Memory B cell (primary cell): ENCODE measurements at regions not wholly inside any gene's neighbourhood (a gene's known extent, or its start where the extent isn't known, plus 50 kb on each side); places are given as distances from the start of the nearest gene placed in this dataset.
"Not testable (repeated sequence)": the region's sequence is repeated elsewhere in the genome, so short reads cannot be mapped to it uniquely, and the experiment has no call there.

Experiments used
- ATAC-seq: fragments of 150-1000 bp; cut with Tn5 transposase; 2 replicates; pipeline ENCODE4 v1.10.0; 2021; ENCODE audit warnings: low read depth, mild to moderate bottlenecking, moderate library complexity
- DNase-seq, 2 donors: peaks; one replicate each; pipeline ENCODE4 v3.0.0; 2022; ENCODE audit warnings: low spot score in 2 of 2
- H3K27ac Mint-ChIP-seq: one replicate; pipeline ENCODE4 v1.8.0; 2022; ENCODE audit warnings: mild to moderate bottlenecking, moderate library complexity, mixed read lengths
- H3K27me3 Mint-ChIP-seq: one replicate; pipeline ENCODE4 v1.8.0; 2022; ENCODE audit warnings: mixed read lengths
- H3K36me3 Mint-ChIP-seq: one replicate; pipeline ENCODE4 v1.8.0; 2022; ENCODE audit warnings: mild to moderate bottlenecking, mixed read lengths
- H3K4me1 Mint-ChIP-seq: one replicate; pipeline ENCODE4 v1.8.0; 2022; ENCODE audit warnings: mixed read lengths
- H3K4me3 Mint-ChIP-seq: one replicate; pipeline ENCODE4 v1.8.0; 2022; ENCODE audit warnings: mild to moderate bottlenecking, moderate library complexity, mixed read lengths
- H3K9me3 Mint-ChIP-seq: one replicate; pipeline ENCODE4 v1.8.0; 2022; ENCODE audit warnings: mixed read lengths

DNA sequence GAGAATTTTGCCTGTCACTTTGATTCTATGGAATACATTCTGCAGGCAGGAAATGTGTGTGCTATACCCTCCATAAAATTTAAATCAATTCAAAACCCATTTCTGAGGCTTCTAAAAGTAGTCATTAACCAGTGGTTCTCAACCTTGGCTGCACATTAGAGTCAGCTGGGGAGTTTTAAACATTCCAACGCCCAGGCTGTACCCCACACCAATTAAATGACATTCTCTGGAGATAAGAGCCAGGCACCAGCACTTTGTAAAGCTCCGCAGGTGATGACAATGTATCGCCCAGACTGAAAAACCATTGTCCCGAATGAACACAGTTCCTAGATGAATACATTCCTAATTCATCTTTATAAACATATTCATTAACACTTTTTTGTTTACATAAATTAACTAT is 110.6 kb upstream of the MB21D2 start:
- Mint-ChIP-seq H3K4me3 (no peak overlapping the region), H3K36me3 (no peaks in the 10 kb centered on the region), H3K27me3 (peaks cover 3% of the 10 kb centered on the region), H3K9me3 (no peaks in the 10 kb centered on the region), H3K4me1 (peaks cover 3% of the 10 kb centered on the region), H3K27ac (no peak overlapping the region)
- ATAC-seq = no peak
- no peak for DNase-seq

- Mint-ChIP-seq H3K4me1 (peaks cover 3% of the 10 kb centered on the region), H3K9me3 (no peaks in the 10 kb centered on the region), H3K4me3 (no peak overlapping the region), H3K27ac (peak overlapping the region; percentile 26), H3K27me3 (peaks cover 2% of the 10 kb centered on the region), H3K36me3 (no peaks in the 10 kb centered on the region)
- DNase-seq (no peak), ATAC-seq (no peak)
These were observed 112.1 kb upstream of the MB21D2 start for GRCh38 chr3:193029800-193030199.

- DNase-seq = no peak
- no peaks in the 10 kb centered on the region for H3K36me3 Mint-ChIP-seq
- no peak overlapping the region for H3K4me3 Mint-ChIP-seq
- ATAC-seq = no peak
- H3K27ac Mint-ChIP-seq = no peak overlapping the region
- H3K9me3 Mint-ChIP-seq = no peaks in the 10 kb centered on the region
- peaks cover 3% of the 10 kb centered on the region for H3K4me1 Mint-ChIP-seq
- H3K27me3 Mint-ChIP-seq = peaks cover 2% of the 10 kb centered on the region
These were observed 112.6 kb upstream of the MB21D2 start for GRCh38 chr3:193030276-193030675.

- peaks cover 3% of the 10 kb centered on the region for H3K4me1 Mint-ChIP-seq
- no peak overlapping the region for H3K27ac Mint-ChIP-seq
- ATAC-seq (no peak), DNase-seq (no peak)
- peaks cover 2% of the 10 kb centered on the region for H3K27me3 Mint-ChIP-seq
- no peaks in the 10 kb centered on the region for H3K36me3 Mint-ChIP-seq
- H3K9me3 Mint-ChIP-seq = no peaks in the 10 kb centered on the region
- H3K4me3 Mint-ChIP-seq = no peak overlapping the region
These were observed 114.3 kb upstream of the MB21D2 start for GRCh38 chr3:193031911-193032310.

DNA sequence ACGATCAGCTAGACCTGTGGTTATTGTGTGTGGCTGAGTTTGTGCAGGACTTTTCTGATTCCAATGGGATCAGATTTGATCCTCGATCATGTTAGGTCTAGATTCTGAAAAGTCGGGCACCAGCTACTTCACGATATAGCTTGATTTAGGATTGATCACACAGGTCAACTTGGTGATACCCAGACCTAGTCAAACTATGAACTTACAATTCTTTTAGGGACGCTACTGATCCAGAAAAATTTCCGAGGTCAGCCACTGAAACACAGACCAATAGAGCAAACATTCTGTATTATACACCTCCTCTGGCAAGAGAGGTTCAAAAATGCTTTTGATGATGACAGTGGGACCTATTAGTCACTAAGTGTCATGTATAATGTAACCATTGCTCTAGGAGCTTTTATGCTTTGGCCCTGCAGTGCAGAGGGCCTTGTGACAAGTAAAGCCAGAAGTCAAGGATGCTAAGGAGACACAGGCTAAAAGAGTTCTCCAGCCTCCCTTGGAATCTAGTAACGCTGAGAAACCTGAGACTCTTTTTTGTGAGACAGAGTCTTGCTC is 115.6 kb upstream of the MB21D2 start:
- H3K4me1 Mint-ChIP-seq = peaks cover 3% of the 10 kb centered on the region
- peaks cover 1% of the 10 kb centered on the region for H3K9me3 Mint-ChIP-seq
- DNase-seq (no peak), ATAC-seq (no peak)
- H3K36me3 Mint-ChIP-seq = no peaks in the 10 kb centered on the region
- no peak overlapping the region for H3K27ac Mint-ChIP-seq
- no peak overlapping the region for H3K4me3 Mint-ChIP-seq
- peaks cover 2% of the 10 kb centered on the region for H3K27me3 Mint-ChIP-seq

DNA sequence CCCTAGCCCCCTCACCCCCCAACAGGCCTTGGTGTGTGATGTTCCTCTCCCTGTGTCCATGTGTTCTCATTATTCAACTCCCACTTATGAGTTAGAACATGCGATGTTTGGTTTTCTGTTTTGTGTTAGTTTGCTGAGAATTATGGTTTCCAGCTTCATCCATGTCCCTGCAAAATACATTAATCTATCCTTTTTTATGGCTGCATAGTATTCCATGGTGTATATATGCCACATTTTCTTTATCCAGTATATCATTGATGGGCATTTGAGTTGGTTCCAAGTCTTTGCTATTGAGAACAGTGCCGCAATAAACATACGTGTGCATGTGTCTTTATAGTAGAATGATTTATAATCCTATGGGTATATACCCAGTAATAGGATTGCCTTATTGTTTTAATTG is 120.2 kb upstream of the MB21D2 start:
- not testable (repeated sequence) for H3K4me1 Mint-ChIP-seq, DNase-seq, ATAC-seq, H3K36me3 Mint-ChIP-seq, H3K27ac Mint-ChIP-seq, H3K9me3 Mint-ChIP-seq, H3K27me3 Mint-ChIP-seq, H3K4me3 Mint-ChIP-seq

DNA sequence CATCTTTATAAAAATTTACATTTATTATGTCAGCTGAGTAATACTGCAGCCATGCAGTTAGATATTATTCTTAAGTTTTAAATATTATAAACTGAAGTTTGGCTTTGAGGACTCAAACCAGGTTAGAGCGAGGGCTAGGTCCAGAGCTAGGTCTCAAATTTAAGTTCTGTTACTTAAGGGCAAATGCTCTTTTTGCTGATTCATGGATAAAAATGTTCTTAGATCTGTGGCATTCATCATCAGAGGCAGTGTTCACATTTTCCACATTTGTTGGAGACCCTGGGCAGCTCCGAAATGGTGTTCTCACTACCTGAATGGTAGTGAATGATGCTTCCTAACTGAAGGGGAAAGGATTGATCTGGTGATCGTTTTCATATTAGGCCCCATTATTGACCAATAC is 121.4 kb upstream of the MB21D2 start:
- Mint-ChIP-seq H3K27me3 (peaks cover 2% of the 10 kb centered on the region), H3K4me3 (no peak overlapping the region), H3K4me1 (no peaks in the 10 kb centered on the region), H3K36me3 (no peaks in the 10 kb centered on the region), H3K27ac (no peak overlapping the region), H3K9me3 (peaks cover 1% of the 10 kb centered on the region)
- DNase-seq (no peak), ATAC-seq (no peak)

GRCh38 chr3:193040836-193041672 is 123.4 kb upstream of the MB21D2 start:
- H3K27ac Mint-ChIP-seq = no peak overlapping the region
- peak; percentile 55 for ATAC-seq

GRCh38 chr3:193046371-193046770 is 128.7 kb upstream of the MB21D2 start:
- no peak overlapping the region for H3K4me3 Mint-ChIP-seq
- ATAC-seq (no peak), DNase-seq (no peak)
- H3K9me3 Mint-ChIP-seq = no peaks in the 10 kb centered on the region
- H3K36me3 Mint-ChIP-seq = no peaks in the 10 kb centered on the region
- no peaks in the 10 kb centered on the region for H3K27me3 Mint-ChIP-seq
- no peaks in the 10 kb centered on the region for H3K4me1 Mint-ChIP-seq
- no peak overlapping the region for H3K27ac Mint-ChIP-seq

More at GRCh38 chr3:193040836-193041672, 123.4 kb upstream of the MB21D2 start:
- peaks cover 1% of the 10 kb centered on the region for H3K9me3 Mint-ChIP-seq
- no peaks in the 10 kb centered on the region for H3K36me3 Mint-ChIP-seq
- no peaks in the 10 kb centered on the region for H3K27me3 Mint-ChIP-seq
- no peak overlapping the region for H3K4me3 Mint-ChIP-seq
- no peaks in the 10 kb centered on the region for H3K4me1 Mint-ChIP-seq
- DNase-seq = peak in 1 of 2 donors; percentile 36

DNA sequence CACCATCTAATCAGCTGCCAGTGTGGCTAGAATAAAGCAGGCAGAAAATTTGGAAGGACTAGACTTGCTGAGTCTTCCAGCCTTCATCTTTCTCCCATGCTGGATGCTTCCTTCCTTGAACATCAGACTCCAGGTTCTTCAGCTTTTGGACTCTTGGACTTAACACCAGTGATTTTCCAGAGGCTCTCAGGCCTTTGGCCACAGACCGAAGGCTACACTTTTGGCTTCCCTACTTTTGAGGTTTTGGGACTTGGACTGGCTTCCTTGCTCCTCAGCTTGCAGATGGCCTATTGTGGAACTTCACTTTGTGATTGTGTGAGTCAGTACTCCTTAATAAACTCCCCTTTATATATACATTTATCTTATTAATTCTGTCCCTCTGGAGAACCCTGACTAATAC is 129.8 kb upstream of the MB21D2 start:
- ATAC-seq, H3K4me3 Mint-ChIP-seq, H3K27ac Mint-ChIP-seq, H3K9me3 Mint-ChIP-seq, H3K27me3 Mint-ChIP-seq, H3K36me3 Mint-ChIP-seq, DNase-seq, H3K4me1 Mint-ChIP-seq: not testable (repeated sequence)

DNA sequence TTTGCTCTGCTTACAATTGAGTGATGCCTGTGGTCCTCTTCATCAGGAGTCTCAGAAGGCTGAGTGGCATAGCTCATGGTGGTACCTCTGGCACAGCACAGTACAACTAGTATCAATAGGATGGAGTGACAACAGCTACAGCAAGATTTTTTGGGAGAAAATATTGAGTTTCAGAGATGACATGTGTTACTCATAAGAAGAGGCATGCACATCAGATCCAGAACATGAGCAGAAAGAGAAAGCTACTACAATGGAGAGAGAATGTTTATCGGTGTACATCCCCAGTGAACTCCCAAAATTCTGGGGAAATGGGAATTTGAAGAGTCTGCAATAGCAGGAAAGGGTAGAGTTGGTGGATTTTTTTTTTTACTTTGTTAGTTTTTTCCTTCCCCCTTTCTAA is 130.5 kb upstream of the MB21D2 start:
- DNase-seq (no peak), ATAC-seq (no peak)
- no peaks in the 10 kb centered on the region for H3K36me3 Mint-ChIP-seq
- no peaks in the 10 kb centered on the region for H3K9me3 Mint-ChIP-seq
- no peak overlapping the region for H3K27ac Mint-ChIP-seq
- H3K27me3 Mint-ChIP-seq = no peaks in the 10 kb centered on the region
- H3K4me3 Mint-ChIP-seq = no peak overlapping the region
- no peaks in the 10 kb centered on the region for H3K4me1 Mint-ChIP-seq

DNA sequence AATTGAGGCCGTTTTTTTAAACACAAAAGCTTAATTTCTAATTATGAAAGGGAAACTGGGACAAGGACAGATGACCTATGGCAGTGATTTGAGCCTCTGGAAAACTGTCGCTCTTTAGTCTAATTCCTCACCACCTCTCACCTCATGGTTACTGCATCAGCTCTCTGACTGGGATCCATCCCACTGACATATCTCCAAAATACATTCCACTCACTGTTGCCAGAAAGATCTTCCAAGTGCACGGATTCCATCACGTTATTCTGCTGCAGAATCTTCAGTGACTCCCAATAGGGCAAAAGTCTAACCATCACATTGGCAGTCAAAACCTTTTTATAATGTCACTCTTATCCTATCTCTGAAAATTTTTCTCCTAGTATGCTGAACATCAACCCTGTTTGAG is 132.3 kb upstream of the MB21D2 start:
- H3K27ac Mint-ChIP-seq = no peak overlapping the region
- H3K27me3 Mint-ChIP-seq = no peaks in the 10 kb centered on the region
- H3K9me3 Mint-ChIP-seq = no peaks in the 10 kb centered on the region
- H3K4me1 Mint-ChIP-seq = no peaks in the 10 kb centered on the region
- H3K4me3 Mint-ChIP-seq = no peak overlapping the region
- DNase-seq (no peak), ATAC-seq (no peak)
- H3K36me3 Mint-ChIP-seq = no peaks in the 10 kb centered on the region

- Mint-ChIP-seq H3K4me1 (no peaks in the 10 kb centered on the region), H3K27me3 (no peaks in the 10 kb centered on the region), H3K9me3 (no peaks in the 10 kb centered on the region), H3K27ac (no peak overlapping the region), H3K4me3 (no peak overlapping the region), H3K36me3 (no peaks in the 10 kb centered on the region)
- ATAC-seq = no peak
- no peak for DNase-seq
These were observed 133.7 kb upstream of the MB21D2 start for GRCh38 chr3:193051314-193051713.

DNA sequence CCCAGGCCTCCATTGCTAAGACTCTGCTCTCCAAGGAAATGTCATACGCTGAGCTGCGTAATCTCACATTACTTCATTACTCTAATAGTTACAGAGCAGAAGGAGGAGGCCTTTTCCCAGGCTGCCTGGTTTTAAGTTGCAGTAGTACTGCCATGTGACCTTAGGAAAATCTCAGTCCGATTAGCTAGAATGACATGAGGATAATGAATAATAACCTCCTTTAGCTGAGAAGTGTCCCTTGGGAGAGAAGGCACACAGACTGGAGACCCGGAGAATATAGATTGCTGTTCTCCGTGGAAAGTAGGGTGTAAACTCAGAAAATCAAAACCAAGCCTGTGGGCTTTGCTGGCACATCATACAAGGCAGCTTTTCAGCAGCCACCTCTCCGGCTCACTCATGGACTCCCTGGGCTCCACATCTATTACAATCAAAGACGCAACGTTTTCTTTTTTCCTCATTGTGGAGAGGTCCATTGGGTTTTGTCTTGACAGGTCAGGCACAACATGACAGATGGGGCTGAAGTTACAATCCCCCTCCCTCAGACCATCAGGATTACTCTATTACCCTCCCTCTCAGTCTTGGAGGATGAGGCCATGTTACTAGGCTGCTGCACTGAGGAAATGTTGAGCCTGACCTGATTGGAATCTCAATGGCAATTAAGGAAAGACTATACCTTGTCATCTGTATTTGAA is 134.8 kb upstream of the MB21D2 start:
- DNase-seq = no peak
- no peaks in the 10 kb centered on the region for H3K9me3 Mint-ChIP-seq
- H3K27me3 Mint-ChIP-seq = no peaks in the 10 kb centered on the region
- ATAC-seq = no peak
- no peak overlapping the region for H3K27ac Mint-ChIP-seq
- H3K4me1 Mint-ChIP-seq = no peaks in the 10 kb centered on the region
- no peaks in the 10 kb centered on the region for H3K36me3 Mint-ChIP-seq
- no peak overlapping the region for H3K4me3 Mint-ChIP-seq
